ENCODE measurements at regions not wholly inside any gene's neighbourhood (a gene's known extent, or its start where the extent isn't known, plus 50 kb on each side); places are given as distances from the start of the nearest gene placed in this dataset.
A peak's percentile ranks its signal among the peaks of the same experiment; 100 is the strongest.

DNA sequence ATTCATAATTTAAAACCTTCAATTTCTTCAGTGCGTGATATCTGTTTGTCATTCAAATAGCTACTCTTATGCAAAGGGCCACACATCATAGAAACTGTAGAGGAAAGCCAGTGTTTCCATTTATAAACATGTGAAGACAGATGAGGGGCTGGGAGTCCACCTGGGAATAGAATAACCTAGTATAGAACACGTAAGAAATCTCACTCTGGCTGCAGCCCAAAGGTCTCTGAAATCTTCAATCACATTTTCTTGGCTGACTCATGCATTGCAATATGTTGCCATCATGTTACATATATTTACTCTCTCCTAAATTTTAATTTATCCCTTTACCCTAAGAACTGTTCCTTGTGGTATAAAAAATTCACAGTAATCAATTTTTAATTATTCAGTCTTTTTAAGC, 123.2 kb downstream of the ELOVL4 start:
- TF ChIP-seq, protein P1, sequence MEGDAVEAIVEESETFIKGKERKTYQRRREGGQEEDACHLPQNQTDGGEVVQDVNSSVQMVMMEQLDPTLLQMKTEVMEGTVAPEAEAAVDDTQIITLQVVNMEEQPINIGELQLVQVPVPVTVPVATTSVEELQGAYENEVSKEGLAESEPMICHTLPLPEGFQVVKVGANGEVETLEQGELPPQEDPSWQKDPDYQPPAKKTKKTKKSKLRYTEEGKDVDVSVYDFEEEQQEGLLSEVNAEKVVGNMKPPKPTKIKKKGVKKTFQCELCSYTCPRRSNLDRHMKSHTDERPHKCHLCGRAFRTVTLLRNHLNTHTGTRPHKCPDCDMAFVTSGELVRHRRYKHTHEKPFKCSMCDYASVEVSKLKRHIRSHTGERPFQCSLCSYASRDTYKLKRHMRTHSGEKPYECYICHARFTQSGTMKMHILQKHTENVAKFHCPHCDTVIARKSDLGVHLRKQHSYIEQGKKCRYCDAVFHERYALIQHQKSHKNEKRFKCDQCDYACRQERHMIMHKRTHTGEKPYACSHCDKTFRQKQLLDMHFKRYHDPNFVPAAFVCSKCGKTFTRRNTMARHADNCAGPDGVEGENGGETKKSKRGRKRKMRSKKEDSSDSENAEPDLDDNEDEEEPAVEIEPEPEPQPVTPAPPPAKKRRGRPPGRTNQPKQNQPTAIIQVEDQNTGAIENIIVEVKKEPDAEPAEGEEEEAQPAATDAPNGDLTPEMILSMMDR (IDR thresholded peaks at IDR 0.05; ENCODE audit: borderline replicate concordance, control extremely low read depth, extremely low read depth, insufficient read depth, missing control alignments) = no peak
- in situ Hi-C loops (cut with MboI; ENCODE audit: low sequenced_read_pairs, unreplicated experiment) = no loop called here
- no peak for DNase-seq (ENCODE audit: low spot score)

- TF ChIP-seq, protein P1 (IDR thresholded peaks at IDR 0.05; ENCODE audit: borderline replicate concordance, control extremely low read depth, extremely low read depth, insufficient read depth, missing control alignments) = no peak
- in situ Hi-C loops (cut with MboI; ENCODE audit: low sequenced_read_pairs, unreplicated experiment) = no loop called here
- DNase-seq (ENCODE audit: low spot score) = no peak
Observed at GRCh38 chr6:79821859-79822258, 125.5 kb downstream of the ELOVL4 start.

DNA sequence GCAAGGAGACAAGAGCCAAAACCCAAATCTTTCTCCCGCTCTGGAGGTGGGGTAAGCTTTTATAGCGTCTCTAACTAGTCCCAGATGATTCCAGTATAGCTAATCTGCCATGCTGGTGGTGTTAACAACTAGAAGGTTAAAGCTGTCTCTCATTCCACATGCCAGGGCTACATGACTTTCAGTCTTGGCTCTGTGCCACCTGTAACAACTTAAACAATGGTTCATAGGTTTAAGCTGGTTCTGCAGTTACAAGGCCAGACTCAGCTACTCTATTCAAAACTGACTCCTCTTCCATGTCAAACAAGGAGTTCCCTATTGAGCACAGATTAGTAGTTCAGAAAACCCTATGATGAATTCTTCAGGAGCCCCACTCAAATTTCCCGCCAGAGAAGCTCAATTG, 128.9 kb downstream of the ELOVL4 start:
- no peak for DNase-seq (ENCODE audit: low spot score)
- TF ChIP-seq, protein P1 (IDR thresholded peaks at IDR 0.05; ENCODE audit: borderline replicate concordance, control extremely low read depth, extremely low read depth, insufficient read depth, missing control alignments) = no peak
- in situ Hi-C loops (cut with MboI; ENCODE audit: low sequenced_read_pairs, unreplicated experiment) = no loop called here

DNA sequence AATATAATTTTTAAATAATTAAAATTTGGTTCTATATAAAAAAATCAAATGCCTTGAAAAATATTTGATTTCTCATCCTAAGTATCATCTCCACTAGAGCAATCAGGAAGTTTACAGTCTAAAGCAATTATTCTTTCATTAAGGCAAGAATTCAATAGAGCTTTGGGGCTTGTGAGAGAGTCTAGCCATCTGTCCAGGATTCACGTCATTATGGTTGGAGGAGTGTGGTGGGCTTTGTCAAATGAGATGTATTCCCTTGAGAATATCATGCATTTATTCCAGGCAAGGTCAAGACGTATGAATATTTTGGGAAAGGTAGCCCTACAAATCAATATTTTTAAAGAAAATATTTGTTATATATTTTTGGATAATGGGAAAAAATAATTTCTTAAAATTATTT, 132.4 kb downstream of the ELOVL4 start:
- DNase-seq (ENCODE audit: low spot score) = no peak
- TF ChIP-seq, protein P1 (IDR thresholded peaks at IDR 0.05; ENCODE audit: borderline replicate concordance, control extremely low read depth, extremely low read depth, insufficient read depth, missing control alignments) = no peak
- in situ Hi-C loops (cut with MboI; ENCODE audit: low sequenced_read_pairs, unreplicated experiment) = no loop called here

DNA sequence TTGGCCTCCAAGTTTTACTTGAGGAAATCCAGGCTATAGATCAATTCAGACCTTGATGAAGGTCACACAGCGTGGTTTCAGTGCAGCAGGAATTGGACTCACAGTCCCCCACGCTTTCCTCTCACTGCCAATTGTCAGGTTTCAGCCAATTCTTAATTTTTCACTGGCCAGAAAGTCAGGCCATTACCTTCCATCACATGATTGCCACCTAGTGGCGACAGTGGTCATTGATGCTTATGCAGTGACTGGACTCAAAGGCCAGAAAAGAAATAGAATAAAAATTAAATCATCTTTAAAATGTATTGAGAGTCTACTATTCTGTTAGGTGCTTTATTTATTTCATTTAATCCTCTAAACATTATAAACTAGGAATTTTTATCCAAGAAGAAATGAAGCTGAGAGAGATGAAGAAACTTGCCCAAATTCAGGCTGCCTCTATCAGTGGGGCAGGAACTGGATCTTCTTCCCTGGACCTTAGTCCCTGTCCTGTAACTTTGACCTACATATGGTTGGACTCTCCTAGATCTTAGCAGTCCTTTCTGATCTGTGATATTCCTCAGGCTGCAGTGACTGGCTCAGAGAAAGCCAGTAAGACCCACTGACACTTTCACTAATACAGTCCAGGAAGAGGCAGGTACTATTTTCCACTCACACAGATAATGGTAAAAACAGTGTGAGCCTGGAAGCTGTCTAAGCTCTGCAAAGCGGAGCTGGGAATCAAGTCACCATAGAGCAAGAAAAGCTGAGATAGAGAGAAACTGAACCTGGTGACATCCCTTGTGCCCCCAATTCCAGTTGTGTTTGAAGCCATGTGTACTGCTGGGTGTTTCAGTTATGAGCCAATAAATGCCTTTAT, 133.3 kb downstream of the ELOVL4 start:
- TF ChIP-seq, protein P1 (IDR thresholded peaks at IDR 0.05; ENCODE audit: borderline replicate concordance, control extremely low read depth, extremely low read depth, insufficient read depth, missing control alignments) = peak; percentile 80
- peak; percentile 56 for DNase-seq (ENCODE audit: low spot score)
- in situ Hi-C loops (cut with MboI; ENCODE audit: low sequenced_read_pairs, unreplicated experiment) = no loop called here

DNA sequence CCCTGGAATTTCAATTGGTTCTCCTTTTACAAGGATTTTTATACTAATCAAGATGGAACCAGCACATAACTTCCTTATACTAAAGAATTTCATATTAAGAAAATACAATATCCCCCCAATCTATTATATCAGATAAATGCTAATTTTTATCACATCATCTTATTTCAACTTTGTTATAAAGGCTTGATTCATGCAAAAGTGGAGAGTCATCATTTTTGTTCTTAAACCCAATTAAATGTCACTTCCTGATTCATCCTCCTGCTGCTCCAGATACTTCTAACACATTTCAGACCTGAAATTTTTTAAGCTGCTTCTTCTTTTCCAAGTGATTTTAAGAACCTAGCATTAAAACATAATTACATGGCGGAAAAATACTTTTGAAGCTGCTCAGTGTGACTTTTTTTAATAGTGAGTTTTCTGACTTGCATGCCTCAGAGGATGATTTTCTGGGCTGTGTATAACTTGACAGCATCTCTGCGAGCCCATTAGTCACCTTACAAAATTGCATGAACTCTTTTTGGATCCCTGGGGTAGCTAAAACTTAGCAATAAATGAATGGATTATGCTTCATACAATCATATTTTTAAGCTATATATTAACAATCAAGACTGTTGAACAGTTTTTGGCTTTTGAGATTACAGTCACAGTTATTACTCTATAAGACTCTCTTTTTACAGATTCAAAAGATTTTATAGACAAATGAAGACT, 134.1 kb downstream of the ELOVL4 start:
- in situ Hi-C loops (cut with MboI; ENCODE audit: low sequenced_read_pairs, unreplicated experiment) = no loop called here
- TF ChIP-seq, protein P1 (IDR thresholded peaks at IDR 0.05; ENCODE audit: borderline replicate concordance, control extremely low read depth, extremely low read depth, insufficient read depth, missing control alignments) = no peak
- no peak for DNase-seq (ENCODE audit: low spot score)
